Activated T-cell treated with anti-CD3 and anti-CD28 coated beads, Interleukin-2, amount 50 U/mL, for 48 hours (primary cell): ENCODE measurements at regions not wholly inside any gene's neighbourhood (a gene's known extent, or its start where the extent isn't known, plus 50 kb on each side); places are given as distances from the start of the nearest gene placed in this dataset.

ENCODE experiments used
- DNase-seq, 2 experiments: peaks; one replicate each; pipeline ENCODE4 v3.0.0-alpha.2; 2020

- no peak for DNase-seq
These were observed 488.7 kb downstream of the RSL24D1 start for GRCh38 chr15:54707805-54708752.

- no peak for DNase-seq
These were observed 509.1 kb downstream of the RSL24D1 start for GRCh38 chr15:54687628-54688027.
